GM19324 (cell line): ENCODE measurements at regions not wholly inside any gene's neighbourhood (a gene's known extent, or its start where the extent isn't known, plus 50 kb on each side); places are given as distances from the start of the nearest gene placed in this dataset.

Source experiments
- ATAC-seq: cut with Tn5 transposase; IDR thresholded peaks from one replicate; pipeline ENCODE4 v1.9.1; 2021; ENCODE audit warnings: mild to moderate bottlenecking, moderate library complexity; ENCODE audit not compliant: unreplicated experiment, low FRiP score

DNA sequence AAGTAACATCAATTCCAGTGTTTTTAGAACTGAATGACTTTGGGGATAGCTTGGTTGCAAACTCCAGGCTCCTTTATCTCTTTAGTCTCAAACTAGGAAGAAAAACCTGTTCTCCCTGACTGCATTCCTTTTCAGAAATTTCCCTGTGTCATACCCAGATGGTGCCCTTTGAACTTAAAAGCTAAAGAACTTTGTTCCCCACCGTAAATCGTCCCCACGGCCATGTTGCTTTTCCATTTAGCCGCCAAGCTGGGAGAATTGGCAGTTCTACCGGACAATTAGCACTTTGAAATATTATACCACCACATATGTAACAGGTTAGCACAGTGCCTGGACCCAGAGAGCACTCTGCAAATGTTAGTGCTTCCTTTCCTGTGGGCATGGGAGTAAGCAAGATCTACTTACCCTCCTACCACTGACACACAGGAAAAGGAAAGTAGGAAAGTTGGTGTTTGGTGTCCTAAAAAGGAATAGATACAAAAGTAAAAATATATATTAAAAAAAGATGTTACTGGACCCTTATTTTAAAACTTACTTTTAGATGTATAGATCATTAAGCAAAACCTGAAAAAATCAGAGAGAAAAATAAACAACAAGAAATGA, 191.9 kb upstream of the MIR17HG start:
- ATAC-seq, result no peak

DNA sequence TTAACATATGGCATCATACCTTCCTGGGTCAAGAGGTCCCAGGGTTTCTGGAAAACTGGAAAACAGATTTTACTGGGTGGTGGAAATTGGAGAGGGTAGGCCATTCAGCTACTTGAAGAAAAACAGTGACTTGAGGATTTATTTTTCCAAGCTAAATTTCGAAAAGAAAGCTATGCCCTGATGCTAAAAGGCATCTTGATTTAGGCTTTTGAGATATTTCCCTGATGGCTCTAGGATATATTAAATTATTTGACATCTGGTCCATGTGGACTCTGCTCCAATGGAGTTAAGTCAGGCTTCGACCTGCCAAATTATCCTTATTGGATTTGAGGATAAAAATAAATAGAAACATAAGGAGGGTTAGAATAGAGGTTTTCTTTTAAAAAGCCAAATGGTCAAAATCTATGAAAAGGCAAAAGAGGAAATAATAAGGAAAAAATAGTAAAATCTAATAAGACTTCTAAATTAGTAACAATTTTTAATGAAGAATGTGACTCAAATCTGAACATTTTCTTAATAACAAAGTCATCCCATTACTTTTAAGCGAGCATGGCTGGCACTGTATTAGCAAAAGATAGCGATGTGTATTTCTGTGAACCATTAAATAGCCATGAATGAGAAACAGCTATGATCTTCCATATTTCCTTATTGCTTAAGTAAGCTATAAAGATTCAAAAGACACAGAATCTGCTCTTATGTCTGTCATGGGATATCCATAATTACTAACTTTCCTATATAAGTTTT, 190.0 kb upstream of the MIR17HG start:
- ATAC-seq, result no peak

DNA sequence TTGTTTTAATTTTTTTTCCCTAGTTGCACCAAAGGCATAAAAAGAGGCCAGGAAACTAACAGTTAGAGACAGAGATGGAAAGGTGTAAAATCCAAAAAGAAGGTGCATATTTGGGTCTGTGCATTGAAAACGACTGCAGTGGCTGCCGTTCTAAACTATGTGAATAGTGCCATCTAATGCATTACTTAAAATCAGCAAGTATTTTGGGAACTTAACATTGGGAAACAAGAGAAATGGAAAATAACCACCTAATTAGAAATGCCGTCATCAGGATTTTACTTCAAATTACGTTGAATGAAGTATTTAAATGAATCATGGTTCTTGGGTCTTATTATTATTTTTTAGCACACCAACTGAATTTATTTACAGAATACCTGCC, 189.5 kb upstream of the MIR17HG start:
- ATAC-seq, result no peak

DNA sequence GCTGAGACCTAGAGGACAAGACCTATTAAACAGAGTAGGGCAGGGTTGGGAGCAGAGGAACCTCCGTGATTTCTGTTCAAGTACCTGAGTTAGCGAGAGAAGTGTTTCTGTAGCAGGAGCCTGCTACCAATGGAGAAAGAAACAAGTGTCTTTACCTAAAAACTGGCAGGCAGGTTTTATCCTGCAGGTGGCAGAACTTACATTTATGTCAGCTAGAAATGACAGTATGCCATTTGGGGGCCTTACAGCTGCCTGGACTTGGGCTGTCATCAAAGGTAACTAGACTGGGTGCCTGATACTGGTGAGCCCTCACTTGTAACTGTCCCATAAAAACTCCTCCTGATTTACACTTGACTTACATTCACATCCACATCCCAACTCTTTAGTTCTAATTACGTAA, 185.3 kb upstream of the MIR17HG start:
- ATAC-seq, result no peak

DNA sequence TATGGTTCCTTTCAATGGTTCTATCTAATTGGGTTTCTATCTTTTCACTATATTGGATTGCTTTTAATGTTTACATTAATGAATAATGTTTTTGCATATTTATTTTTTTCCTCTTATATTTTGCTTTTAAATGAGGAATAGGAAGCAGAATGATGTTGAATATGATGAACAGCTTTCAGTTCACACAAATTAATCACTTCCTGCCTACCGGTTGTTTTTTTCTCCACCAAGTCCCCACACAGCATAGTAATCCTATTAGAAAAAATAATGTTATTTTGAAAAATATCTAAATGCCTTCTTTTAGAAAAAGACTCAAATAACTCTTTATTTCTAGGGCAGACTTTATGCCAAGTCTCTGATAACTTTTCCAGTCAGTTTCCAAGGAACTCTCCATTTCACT, 184.9 kb upstream of the MIR17HG start:
- ATAC-seq, result no peak

DNA sequence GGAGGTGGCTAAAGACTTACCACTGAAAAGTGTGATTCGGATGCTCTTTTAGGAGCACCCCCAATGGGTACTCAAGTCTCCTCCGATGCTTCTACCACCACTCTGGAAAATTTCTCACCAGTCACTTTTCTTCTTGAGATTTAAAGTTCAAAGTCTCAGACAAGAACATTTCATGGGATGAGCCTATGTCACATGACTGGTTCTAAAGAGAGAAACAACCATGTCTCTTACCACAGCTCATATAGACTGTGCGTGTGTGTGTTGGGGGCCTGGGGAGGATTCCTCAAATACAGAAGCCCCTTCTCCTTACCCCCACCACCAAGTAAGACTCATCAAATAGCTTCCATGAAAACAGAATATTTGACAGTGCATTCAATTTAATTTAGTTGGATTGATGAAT, 181.7 kb upstream of the MIR17HG start:
- no peak for ATAC-seq

DNA sequence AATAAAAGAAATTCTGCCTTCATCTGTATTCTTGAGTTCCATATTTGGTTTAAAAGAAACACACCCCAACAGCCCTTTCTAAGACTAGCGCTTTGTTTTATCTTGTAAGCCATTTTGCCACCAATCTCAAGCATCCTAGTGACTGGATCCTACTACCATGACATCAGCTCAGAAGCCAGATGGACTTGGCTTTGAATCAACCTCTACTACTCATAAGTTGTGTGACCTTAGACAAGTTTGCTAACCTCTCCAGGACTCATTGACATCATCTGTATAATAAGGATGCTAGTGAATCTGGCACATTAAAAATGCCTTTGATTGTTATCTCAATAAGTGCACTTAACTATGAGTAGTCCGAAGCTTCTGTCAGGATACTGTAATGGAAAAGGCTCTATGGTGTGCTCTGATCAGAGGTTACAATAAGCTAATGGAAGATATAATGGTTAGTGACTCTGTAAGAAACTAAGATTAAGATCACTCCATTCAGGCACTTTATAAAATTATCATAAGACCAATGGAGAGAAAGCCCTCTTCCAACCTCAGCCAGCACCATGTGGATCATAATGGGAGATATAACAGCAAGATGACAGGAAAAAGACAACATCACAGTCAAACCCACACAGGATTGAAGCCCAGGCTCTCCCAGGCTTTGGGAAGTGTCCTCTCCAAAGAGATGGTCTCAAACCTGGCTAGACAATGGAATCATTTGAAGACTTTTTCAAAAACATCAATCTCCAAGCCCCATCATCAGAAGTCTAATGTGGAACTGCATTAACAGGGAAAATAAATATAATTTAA, 180.6 kb upstream of the MIR17HG start:
- no peak for ATAC-seq

DNA sequence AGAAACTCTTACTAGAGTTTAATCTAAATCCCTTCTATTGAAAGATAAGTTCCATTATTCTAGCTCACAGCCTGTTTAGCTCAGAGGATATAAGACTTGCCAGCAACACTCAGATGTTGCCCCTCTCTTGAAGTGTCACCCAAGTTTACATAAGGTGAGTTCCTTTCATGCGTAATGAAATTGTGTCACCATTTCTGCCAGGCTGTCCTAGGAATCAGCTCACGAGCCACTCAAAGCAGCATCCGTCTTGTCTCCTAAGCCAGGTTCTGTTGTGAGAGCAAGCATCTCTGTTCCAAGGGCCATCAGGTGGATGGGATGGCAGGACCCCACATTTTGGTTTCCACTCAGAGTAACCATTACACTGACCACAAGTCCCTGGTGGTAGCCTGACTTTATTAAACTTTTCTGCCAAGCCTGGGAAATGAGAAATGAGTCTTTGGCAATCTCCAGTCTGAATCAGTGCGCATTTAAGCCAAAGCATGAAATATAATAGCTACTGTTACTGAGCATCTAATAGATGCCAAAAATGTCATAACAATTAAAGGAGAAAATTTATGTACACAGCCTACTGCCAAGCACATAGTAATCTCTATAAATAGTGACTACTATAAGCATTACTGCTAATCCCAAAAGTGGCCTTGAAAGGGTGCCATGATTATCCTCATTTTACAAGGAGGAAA, 179.6 kb upstream of the MIR17HG start:
- no peak for ATAC-seq

DNA sequence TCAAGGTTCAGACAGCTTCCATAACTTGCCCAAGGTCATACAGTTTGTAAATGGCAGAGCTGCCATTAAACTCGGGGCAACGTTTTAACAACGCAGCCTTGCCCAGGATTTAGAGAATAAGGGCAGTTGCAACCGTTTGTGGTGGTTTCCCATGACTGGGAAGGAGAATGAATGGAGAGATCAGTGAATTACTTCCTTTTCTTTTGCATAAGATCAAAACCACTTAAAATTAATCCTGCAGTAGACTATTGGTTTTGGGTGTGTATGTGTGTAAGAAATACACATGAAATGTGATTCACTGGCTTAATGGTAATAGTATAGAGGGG, 179.1 kb upstream of the MIR17HG start:
- ATAC-seq, result no peak

DNA sequence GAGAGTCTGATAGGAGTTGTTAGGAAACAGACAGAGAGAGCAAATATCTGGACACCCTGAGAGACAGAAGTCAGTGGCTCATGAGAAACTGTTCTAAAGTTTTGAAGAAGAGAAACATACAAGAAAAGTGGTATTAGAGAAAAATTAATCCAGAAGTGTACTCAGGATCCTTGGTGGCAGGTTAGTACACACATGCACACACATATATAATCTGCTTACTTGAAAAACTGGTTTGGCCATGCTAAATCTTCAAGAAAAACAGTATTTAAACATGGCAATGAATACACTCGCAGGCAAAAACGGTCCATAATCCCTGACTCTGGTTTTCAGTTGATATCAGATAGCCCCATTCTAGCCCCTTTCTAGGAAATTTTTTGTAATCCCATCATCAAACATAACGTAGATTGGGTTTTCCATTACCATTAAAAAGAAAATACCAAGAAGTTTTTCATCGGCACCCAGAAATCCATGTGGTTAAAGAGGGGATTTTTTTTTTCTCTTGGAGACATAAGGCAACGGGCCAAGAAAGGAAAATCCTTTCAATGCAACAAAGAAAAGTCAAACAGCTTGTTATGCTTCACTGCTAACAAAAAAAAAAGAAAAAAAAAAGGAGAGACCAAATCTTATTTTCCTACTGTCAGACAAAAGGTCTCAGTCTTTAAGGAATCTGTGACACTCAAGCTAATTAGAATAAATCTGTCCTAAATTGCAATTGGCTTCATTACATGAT, 178.0 kb upstream of the MIR17HG start:
- ATAC-seq, result no peak

DNA sequence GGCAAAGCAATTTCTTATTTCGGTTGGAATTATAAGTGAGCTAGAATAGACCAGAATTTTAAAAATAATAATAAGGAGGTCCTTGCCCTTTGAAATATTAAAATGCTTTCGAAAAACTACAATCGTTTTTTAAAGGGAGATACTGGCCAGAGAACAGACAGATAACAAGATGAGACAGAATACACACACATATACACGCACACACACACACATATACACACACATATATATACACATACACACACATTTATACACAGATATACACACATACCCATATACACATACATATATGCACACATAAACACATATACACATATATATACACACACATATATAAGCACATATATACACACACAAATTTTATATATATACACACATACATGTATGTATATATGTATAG, 175.3 kb upstream of the MIR17HG start:
- no peak for ATAC-seq

DNA sequence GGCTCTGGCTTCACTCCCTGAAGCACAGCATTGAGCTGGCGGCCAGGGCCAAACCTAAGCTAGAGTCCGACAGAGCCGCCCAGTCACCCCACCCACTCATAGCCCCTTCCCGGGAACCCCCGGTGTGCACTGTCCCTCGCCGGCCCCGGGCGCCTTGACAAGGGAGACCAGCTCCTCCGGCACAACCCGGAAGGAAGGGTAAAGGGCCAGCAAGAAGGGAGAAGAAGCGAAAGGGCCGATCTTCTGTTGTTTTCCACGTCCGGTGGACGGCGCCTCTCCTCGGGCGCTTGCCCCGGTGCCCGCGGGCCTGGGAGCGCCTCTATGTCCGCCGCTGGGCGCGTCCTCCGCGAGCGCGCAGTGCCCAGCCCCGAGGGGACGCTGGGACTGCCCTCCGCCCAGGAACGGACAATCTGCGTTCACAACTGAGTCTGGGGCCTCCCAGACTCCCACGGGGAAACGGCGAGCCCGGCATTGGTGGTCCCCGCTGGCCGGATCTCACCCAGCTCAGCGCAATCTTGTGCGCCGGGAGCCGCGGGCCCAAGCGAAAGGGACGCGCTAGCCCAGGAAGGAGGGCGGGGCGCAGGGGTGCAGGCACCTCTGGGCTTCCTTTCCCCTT, 172.5 kb upstream of the MIR17HG start:
- ATAC-seq, result no peak

DNA sequence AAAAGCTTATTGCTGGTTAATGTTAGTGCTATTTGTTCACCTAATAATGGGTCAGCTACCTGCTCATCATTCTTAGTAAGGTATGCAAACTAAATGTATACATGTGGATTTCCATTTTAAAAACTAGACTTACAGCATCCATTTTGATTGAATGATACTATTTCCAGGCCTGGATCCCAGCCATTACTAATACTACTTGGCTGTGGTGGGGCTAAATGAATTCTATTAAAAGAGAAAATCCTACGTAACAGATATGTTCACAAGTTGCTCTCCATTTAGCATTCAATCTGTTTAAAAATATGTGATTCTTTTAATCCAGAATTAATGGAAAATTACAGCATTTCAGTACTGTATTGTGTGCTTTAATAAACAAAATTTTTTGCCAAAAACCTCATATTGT, 169.4 kb upstream of the MIR17HG start:
- no peak for ATAC-seq

DNA sequence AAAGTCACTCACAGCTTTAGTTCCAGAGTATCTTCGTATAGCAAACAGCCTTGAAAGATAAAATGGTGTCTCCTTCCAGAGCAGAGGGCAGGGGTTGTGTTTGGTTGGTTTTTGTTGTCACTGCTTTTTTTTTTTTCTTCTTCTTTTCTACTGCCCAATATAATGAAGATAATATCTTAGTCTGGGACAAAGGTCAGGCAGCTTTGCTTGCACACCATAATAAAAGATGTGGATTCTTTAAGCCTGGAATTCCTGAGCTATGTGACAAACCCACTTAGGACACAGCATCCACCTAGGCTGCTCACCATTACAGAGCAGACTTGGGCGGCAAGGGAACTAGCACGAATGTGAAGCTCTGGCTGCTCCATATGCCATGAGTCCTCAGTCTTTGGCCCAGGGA, 165.6 kb upstream of the MIR17HG start:
- ATAC-seq, result no peak

DNA sequence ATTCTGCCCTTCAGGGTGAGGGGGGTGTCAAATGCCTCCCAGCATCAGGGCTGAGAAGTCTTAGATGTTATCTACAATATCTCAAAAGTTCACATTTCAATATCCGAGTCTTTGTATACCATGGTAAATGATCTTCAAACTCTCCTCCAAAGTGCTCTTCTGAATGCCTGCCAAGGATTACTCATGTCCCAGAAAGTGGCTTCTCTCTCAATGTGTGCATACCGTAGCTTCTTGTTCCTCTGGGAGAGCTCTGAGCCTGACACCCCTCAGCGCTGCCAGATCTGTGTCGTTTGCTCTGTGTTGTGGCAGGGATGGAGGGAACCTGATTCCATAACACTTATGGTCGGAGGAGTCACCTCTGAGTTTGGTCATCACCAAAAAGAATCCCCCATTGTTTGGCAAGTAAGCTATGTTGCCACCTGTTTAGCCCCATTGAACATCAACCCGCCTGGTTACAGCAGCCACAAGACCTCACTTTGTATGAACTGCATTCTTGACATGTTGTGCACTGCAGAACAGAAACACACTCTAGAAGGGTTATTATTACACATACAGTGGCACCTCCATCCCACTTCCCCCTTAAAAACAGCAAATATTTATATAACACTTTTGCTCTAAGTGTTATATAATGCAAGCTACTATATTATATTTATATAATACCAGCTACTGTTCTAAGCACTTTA, 163.1 kb upstream of the MIR17HG start:
- no peak for ATAC-seq

DNA sequence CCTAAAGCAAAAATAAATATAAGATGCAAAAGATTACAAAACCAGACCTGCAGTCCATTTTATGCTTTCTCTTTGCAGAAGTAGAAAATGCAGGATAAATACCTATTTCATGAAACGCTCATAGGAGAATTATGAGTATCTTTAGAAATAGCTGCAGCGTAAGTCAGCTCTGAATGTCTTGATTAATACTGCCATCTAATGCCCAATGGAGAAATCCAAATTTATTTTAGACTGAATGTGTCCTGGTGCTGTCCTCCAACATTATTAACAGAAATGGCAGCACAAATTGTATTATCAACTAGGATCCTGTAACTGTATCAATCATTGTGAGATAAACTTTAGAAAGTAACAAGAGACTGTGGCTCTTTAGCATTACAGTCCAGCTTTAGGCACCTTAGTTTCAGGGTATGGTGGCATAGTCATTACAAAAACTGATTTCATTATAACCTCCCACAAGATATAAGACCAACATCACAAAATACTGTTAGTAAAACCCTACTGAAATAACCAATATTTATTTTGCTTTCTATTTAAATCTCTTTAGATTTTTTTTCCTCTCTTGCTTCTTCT, 162.1 kb upstream of the MIR17HG start:
- ATAC-seq, result no peak

DNA sequence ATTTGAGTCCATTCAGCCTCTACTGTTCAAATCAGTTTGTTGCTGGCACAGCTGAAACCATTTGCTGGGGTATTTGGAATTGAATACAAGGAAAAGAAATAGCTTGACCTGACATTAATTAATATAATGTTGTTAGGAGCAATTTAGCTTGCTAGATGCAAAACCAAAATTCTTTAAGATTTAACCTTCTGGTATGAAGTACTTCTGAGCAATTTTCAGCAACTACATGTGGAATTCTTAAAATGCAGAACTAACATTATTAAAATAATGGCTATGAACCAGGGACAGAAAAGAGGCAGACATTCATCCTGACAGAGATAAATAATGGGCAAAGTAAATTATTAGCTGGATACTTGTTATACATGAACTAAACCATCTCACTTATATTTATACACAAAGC, 160.0 kb upstream of the MIR17HG start:
- no peak for ATAC-seq

DNA sequence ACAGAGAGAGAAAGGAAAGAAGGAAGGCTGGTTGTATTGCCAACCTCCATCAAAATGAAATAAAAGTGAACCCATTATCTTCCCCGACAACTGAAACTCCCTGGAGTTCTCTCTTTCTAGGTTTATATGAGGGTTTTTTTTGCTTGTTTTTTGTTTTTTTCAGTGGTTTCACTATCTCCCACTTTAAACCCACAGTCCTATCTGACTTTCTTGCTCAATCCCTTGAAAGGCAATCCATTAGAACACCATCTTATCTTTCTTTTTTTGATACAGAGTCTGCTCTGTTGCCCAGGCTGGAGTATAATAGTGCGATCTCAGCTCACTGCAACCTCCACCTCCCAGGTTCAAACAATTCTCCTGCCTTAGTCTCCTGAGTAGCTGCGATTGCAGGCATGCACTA, 158.0 kb upstream of the MIR17HG start:
- ATAC-seq, result no peak

DNA sequence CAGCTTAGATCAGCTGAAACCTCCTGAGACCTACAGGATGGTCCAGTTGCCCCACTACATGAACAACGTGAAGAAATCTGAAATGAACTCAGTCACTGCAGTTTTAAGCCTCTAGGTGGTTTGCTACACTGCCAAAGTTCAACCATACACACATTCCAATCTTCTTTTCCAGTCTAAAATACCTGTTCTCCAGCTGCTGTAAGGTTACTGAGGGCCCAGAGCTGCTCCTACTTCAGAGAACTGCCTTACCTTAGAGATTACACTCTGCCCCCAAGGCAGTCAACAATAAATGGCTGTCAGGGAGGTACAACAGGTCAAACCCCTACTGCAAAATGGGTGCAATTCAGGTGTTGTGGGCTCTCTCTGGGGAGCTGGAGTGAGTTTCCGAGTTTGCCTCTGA, 154.1 kb upstream of the MIR17HG start:
- ATAC-seq, result no peak
